ENCODE measurements at regions not wholly inside any gene's neighbourhood (a gene's known extent, or its start where the extent isn't known, plus 50 kb on each side); places are given as distances from the start of the nearest gene placed in this dataset.

- no peak for TF ChIP-seq POLR2AphosphoS5 (IDR thresholded peaks at IDR 0.05; ENCODE audit: low read depth, low read length)
- no peak for TF ChIP-seq POLR2A (IDR thresholded peaks at IDR 0.05; ENCODE audit: low read depth, low read length)
Observed at GRCh38 chr13:59398127-59398526, 765.6 kb downstream of the DIAPH3 start.

Measured in GM12891 (cell line).